ENCODE measurements at regions not wholly inside any gene's neighbourhood (a gene's known extent, or its start where the extent isn't known, plus 50 kb on each side); places are given as distances from the start of the nearest gene placed in this dataset.

GRCh38 chr1:36692465-36693160 is 209.9 kb upstream of the CSF3R start:
- ChIA-PET POLR2A (no interaction called here), CTCF (no interaction called here)

GRCh38 chr1:36691374-36691773 is 208.7 kb upstream of the CSF3R start:
- CTCF ChIA-PET: no interaction called here
- POLR2A ChIA-PET: no interaction called here

GRCh38 chr1:36689992-36690391 is 207.3 kb upstream of the CSF3R start:
- CTCF ChIA-PET: no interaction called here

DNA sequence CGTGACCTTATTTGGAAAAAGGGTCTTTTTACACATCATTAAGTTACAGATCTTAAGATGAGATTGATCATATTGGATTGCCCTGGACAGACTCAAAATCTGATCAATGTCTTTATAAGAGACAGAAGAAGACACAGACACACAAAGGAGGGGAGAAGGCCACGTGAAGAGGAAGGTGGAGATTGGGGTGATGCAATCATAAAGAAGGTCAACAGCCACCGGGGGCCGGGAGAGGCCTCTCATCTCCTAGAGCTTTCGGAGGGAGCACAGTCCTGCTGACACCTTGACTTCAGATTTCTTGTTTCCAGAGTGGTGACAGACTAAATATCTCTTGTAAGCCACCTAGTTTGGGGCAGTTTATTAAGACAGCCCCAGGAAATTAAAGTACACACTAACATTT is 204.6 kb upstream of the CSF3R start:
- ChIA-PET CTCF (no interaction called here), POLR2A (no interaction called here)

More at GRCh38 chr1:36689992-36690391, 207.3 kb upstream of the CSF3R start:
- POLR2A ChIA-PET: no interaction called here

DNA sequence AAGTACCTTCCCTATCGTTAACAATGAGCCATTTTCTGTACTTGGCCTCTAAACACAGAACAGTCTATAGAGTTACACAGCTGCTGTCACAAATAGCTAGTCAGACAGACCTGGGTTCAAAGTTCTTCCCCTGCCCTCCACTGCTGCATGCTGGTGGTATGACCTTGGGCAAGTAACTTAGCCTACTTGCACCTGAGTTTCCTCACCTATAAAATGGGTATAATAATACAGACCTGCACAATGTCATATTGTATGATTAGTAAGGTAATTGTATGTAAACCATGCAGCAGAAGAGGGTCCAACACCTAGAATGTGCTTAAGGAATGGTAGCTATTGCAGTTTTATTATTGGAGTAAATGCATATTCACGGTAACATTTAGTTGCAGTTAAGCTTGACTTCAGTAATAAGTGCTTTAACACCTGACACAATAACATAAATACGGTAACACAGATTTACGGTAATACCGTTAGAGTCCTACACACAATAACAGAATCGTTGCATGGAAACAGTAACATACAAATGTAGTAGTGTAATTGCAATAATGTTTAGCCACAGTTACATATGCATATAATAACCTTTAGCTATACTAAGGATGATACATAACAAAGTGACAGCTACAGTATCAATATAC is 193.3 kb upstream of the CSF3R start:
- ChIA-PET CTCF (no interaction called here), POLR2A (no interaction called here)

DNA sequence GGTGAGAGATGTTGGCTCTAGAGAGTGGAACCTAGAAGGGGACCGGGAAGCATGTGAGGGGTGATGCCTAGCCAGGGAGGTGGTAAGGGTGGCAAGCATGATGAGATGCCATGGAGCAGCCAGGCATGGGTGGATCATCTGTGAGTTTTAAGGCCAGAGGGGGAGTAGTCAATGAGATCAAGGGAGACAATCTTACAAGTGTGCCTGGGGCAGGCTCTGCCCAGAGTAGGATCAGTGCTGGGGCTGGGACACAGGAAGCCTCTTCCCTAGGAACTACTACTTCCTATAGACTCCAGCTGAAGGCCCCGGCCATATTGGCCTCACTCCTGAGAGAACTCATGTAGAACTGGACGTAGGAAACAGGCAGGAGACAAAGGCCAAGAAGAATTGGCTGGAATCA is 192.4 kb upstream of the CSF3R start:
- CTCF ChIA-PET: interaction anchor here (0.7 kb wide), 1 partner anchor 503 kb away, joined by 4 read pairs; no protein-coding TSS in a partner anchor
- POLR2A ChIA-PET: no interaction called here

DNA sequence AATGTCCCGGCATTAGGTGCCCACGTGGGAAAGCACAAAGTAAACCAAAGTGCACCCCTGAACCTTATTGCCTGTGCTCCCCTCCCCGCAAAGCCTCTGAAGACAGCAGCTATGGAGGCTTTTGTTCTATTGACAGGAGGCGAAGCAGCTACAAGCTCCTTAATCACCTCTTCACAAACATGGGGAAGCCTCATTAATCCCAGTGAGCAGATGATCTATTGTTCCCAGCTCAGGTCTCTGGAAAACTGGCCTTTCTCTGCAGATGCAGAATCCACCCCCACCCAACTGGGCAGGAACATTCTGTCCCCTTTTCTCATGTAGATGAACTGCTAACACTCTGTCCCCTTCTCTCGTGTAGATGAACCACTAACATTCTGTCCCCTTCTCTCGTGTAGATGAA is 190.5 kb upstream of the CSF3R start:
- CTCF ChIA-PET: no interaction called here
- POLR2A ChIA-PET: no interaction called here

GRCh38 chr1:36669262-36669661 is 186.5 kb upstream of the CSF3R start:
- CTCF ChIA-PET: no interaction called here
- POLR2A ChIA-PET: no interaction called here

- CTCF ChIA-PET: no interaction called here
- POLR2A ChIA-PET: no interaction called here
Observed at GRCh38 chr1:36667836-36668235, 185.1 kb upstream of the CSF3R start.

DNA sequence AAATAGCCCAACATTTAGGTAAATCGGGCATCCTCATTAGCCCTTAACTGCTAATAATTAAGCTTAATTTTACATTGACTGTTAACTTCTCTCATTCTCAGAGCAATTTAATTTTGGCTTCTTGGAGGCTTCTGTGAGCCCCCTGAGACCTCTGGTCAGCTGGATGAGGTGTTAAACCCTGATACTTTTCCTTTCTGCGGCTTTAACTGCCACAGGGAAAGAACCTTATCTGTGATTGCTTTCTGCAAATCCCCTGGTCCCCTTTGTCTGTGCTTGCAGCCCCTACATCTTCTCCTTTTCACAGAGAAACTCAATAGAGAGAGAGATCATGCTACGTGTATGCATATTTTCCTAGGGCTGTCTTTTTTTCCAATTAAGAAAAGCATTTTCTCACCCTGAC is 184.5 kb upstream of the CSF3R start:
- CTCF ChIA-PET: no interaction called here
- POLR2A ChIA-PET: no interaction called here

- ChIA-PET CTCF (no interaction called here), POLR2A (no interaction called here)
Observed at GRCh38 chr1:36665478-36666080, 182.9 kb upstream of the CSF3R start.

GRCh38 chr1:36664571-36665287 is 182.0 kb upstream of the CSF3R start:
- ChIA-PET POLR2A (no interaction called here), CTCF (no interaction called here)

- CTCF ChIA-PET: no interaction called here
- POLR2A ChIA-PET: no interaction called here
Observed at GRCh38 chr1:36663772-36664430, 181.2 kb upstream of the CSF3R start.

DNA sequence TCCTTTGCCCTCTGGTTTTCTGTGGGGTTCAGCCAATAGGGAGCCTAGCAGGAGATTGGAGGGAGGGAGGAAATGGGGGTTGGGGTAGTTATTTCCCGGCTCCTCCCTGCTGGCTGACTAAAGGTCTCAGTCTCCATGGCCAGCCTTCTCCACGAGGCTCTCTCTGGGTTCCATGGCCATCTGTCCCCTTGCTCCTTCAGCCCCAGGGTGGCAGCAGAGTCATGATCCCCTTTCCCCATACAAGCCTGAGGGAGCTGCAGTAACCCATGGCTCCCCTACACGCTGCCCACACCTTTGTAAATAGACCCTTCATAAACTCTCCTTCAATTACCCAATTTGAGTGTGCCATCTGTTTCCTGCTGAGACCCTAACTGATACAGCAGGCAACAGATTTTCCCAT is 176.1 kb upstream of the CSF3R start:
- CTCF ChIA-PET: no interaction called here
- POLR2A ChIA-PET: no interaction called here

GRCh38 chr1:36657826-36658225 is 175.1 kb upstream of the CSF3R start:
- POLR2A ChIA-PET: no interaction called here
- CTCF ChIA-PET: no interaction called here

GRCh38 chr1:36656838-36657237 is 174.1 kb upstream of the CSF3R start:
- CTCF ChIA-PET: no interaction called here
- POLR2A ChIA-PET: no interaction called here

GRCh38 chr1:36656271-36656670 is 173.6 kb upstream of the CSF3R start:
- POLR2A ChIA-PET: no interaction called here
- CTCF ChIA-PET: no interaction called here

- CTCF ChIA-PET: no interaction called here
Observed at GRCh38 chr1:36654586-36654985, 171.9 kb upstream of the CSF3R start.

DNA sequence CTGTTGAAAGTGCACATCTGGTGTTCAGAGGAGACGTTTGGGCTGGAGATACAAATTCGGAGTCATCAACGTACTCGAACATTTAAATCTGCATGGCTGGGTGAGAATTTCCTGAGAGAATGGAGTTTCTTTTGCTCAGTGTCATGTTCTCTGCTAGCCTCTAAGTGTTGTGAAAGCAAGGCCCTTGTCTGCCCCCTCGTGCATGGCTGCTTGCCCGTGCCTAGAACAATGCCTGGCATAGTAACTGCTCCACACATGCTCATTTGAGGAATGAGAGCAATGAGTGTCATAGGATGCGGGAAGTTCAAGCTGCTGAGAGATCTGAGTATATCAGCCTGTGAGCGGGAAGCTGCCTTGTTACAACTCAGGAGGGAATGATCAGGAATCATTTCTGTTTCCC is 171.1 kb upstream of the CSF3R start:
- ChIA-PET CTCF (no interaction called here), POLR2A (no interaction called here)

More at GRCh38 chr1:36654586-36654985, 171.9 kb upstream of the CSF3R start:
- POLR2A ChIA-PET: interaction anchor here (0.6 kb wide), 1 partner anchor 75 kb away, joined by 4 read pairs; no protein-coding TSS in a partner anchor

GRCh38 chr1:36652586-36652985 is 169.9 kb upstream of the CSF3R start:
- ChIA-PET CTCF (no interaction called here), POLR2A (no interaction called here)

DNA sequence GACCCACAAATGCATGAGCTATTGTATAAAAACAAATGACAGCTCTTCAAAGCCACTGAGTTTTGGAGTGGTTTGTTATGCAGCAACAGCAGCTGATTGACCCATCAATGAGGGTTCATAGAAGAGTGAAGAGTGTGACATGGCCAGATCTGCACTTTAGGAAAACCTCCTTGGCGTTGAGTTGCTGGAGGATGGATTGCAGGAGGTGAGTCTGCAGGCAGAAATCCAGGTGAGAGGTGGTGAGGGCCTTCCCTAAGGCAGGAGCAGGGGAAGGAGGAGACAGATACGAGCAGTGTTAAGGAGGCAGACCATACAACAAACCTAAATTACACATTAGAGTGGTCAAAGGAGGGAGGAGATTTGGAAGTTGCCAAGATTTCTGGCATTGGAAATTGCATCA is 169.3 kb upstream of the CSF3R start:
- CTCF ChIA-PET: interaction anchor here (1.0 to 1.2 kb wide), 2 partner anchors 76 to 136 kb away, joined by 3 to 4 read pairs; no protein-coding TSS in a partner anchor
- POLR2A ChIA-PET: no interaction called here

Measured in activated CD8-positive, alpha-beta memory T cell treated with anti-CD3 and anti-CD28 coated beads for 36 hours (primary cell).